ENCODE measurements at regions not wholly inside any gene's neighbourhood (a gene's known extent, or its start where the extent isn't known, plus 50 kb on each side); places are given as distances from the start of the nearest gene placed in this dataset.

DNA sequence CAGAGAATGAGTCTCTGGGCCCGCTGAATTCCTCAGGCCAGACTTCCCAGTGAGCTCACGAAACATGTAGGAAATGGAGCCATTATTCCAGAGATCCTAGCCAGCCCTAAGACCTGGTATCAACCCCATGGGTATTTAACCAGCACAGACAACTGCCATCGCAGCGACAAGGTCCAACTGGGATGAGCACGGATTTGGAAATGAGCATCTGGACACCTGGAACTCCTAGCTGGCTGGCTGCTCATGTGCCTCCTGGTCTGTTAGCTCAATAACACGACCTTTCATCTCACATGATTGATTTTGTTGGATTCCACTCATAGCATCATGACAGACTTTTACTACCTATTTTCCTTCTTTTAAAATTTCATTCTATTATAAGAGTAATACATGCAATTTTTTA, 51.0 kb downstream of the POU3F3 start:
- in situ Hi-C loops (cut with HindIII; ENCODE audit: low sequenced_read_pairs), result no loop called here
- no peak overlapping the region for H3K4me3 ChIP-seq (ENCODE audit: low read depth, low read length)
- no peak for DNase-seq (ENCODE audit: low read depth)
- TF ChIP-seq, protein P1, sequence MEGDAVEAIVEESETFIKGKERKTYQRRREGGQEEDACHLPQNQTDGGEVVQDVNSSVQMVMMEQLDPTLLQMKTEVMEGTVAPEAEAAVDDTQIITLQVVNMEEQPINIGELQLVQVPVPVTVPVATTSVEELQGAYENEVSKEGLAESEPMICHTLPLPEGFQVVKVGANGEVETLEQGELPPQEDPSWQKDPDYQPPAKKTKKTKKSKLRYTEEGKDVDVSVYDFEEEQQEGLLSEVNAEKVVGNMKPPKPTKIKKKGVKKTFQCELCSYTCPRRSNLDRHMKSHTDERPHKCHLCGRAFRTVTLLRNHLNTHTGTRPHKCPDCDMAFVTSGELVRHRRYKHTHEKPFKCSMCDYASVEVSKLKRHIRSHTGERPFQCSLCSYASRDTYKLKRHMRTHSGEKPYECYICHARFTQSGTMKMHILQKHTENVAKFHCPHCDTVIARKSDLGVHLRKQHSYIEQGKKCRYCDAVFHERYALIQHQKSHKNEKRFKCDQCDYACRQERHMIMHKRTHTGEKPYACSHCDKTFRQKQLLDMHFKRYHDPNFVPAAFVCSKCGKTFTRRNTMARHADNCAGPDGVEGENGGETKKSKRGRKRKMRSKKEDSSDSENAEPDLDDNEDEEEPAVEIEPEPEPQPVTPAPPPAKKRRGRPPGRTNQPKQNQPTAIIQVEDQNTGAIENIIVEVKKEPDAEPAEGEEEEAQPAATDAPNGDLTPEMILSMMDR (IDR thresholded peaks at IDR 0.05; ENCODE audit: low read depth, low read length, missing control alignments), result no peak

DNA sequence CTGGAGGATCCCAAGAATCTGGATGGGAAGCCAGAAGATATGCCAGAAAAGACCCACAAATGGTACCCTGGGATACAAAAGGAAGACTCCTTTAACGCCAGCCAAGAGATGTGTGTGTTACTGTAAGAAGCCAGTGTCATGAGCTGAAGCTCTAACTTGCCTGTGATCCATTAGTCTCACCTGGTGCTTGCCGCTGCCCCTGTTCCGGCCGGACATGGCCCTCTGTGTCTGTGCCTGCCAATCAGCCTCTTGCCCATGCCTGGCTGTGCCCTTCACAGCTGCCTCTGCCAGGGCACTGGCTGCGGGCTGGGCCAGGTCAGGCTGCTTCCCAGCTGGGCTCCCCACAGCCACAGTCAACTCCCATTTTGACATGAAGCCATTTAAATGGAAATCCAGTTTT, 55.4 kb downstream of the POU3F3 start:
- in situ Hi-C loops (cut with HindIII; ENCODE audit: low sequenced_read_pairs), result no loop called here
- H3K4me3 ChIP-seq (ENCODE audit: low read depth, low read length), result no peak overlapping the region
- TF ChIP-seq, protein P1 (IDR thresholded peaks at IDR 0.05; ENCODE audit: low read depth, low read length, missing control alignments), result no peak
- no peak for DNase-seq (ENCODE audit: low read depth)

DNA sequence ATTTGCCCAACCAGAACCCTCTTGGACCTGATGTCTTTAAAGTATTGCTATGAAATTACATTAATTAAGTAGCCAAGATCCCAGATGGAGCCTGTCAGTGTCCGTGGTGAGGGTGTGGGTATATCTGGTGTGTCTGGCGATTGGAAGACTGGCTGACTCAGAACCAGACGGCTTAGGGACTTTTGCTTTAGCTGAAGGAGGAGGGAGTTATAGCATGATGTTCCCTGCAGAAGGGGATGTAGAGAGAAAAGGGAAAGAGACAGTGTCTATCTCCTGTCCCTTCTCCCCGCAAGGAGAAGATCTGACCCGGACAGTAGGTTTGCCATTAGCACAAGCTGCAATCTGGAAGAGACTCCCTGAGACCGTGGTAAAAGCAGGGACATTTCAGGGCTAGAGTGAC, 60.6 kb downstream of the POU3F3 start:
- in situ Hi-C loops (cut with HindIII; ENCODE audit: low sequenced_read_pairs), result no loop called here
- TF ChIP-seq, protein P1 (IDR thresholded peaks at IDR 0.05; ENCODE audit: low read depth, low read length, missing control alignments), result no peak
- no peak overlapping the region for H3K4me3 ChIP-seq (ENCODE audit: low read depth, low read length)
- DNase-seq (ENCODE audit: low read depth), result no peak

DNA sequence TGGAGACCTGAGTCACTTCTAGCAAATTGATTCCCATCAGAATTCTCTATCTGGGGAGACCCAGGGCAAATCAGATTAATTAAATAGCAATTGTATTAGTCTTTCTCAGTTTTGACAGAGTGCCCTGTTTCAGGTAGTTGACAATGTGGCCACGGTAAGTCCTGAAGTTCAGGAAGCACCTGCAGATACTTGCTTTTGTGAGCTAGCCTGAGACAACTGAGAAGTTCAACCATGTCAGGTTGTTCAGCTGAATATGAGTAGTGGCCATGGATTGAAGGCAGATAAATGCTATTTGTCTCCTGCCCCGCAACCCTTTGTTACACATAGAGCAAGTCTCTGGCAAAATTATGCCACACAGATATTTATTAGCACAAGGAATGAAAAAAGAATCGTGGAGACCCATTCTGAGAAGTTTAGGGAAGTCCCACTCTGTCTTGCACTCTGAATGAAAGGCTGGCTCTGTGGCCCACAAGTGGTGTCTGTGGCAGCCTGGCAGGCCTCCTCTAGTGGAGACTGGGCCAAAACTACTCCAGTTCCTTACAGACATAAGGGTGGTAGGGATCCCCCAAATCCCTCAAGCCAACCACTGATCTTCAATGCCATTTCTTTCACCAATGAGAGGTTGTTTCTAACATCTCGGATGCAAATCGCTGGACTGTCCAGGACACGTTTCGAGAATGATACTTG, 61.3 kb downstream of the POU3F3 start:
- in situ Hi-C loops (cut with HindIII; ENCODE audit: low sequenced_read_pairs), result no loop called here
- DNase-seq (ENCODE audit: low read depth), result no peak
- no peak overlapping the region for H3K4me3 ChIP-seq (ENCODE audit: low read depth, low read length)

DNA sequence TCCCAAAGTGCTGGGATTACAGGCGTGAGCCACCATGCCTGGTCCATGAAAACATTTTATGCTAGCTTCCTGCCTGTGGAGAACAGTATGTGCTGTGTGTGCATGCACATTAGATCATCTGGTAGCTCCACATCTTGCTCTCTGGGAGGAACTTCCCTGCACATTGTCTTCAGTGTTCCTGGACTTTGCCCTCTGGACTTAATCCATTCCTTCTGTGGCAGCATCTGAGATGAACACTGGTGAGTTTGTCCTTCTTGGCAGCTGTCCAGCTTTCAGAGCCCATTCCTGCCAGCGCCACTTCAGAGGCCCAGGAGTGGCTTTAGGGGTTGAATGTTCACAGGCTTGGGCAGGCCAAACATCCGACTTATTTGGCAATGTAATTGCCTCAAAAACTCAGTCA, 65.2 kb downstream of the POU3F3 start:
- no peak for DNase-seq (ENCODE audit: low read depth)
- TF ChIP-seq, protein P1 (IDR thresholded peaks at IDR 0.05; ENCODE audit: low read depth, low read length, missing control alignments), result no peak
- in situ Hi-C loops (cut with HindIII; ENCODE audit: low sequenced_read_pairs), result no loop called here
- no peak overlapping the region for H3K4me3 ChIP-seq (ENCODE audit: low read depth, low read length)

More for the DNA sequence above, 61.3 kb downstream of the POU3F3 start:
- TF ChIP-seq, protein P1 (IDR thresholded peaks at IDR 0.05; ENCODE audit: low read depth, low read length, missing control alignments), result no peak

DNA sequence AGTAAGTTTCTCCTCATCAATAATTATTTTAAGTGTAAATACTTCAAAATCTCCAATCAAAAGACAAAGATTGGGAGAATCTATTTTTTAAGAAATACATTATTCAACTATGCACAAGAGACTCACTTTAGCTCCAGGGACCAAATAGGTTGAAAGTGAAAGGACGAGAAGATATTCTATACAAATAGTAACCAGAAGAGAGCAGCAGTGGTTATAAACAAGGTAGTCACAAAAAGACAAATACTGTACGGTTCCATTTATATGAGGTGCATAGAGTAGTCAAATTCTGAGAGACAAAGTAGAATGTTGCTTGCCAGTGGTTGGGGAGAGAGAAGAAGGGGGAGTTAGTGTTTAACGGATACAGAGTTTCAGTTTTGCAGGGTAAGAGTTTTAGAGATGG, 69.8 kb downstream of the POU3F3 start:
- TF ChIP-seq, protein P1 (IDR thresholded peaks at IDR 0.05; ENCODE audit: low read depth, low read length, missing control alignments), result no peak
- H3K4me3 ChIP-seq (ENCODE audit: low read depth, low read length), result no peak overlapping the region
- in situ Hi-C loops (cut with HindIII; ENCODE audit: low sequenced_read_pairs), result no loop called here
- no peak for DNase-seq (ENCODE audit: low read depth)
